ENCODE measurements at regions not wholly inside any gene's neighbourhood (a gene's known extent, or its start where the extent isn't known, plus 50 kb on each side); places are given as distances from the start of the nearest gene placed in this dataset.

GRCh38 chr9:74095925-74096324 lies 401.2 kb upstream of the RORB start:
- TF ChIP-seq CTCF (conservative IDR thresholded peaks at IDR 0.05), result no peak
- no peak for TF ChIP-seq ZFX (IDR thresholded peaks at IDR 0.05)

Data from C4-2B (cell line).